ENCODE measurements at regions not wholly inside any gene's neighbourhood (a gene's known extent, or its start where the extent isn't known, plus 50 kb on each side); places are given as distances from the start of the nearest gene placed in this dataset.

DNA sequence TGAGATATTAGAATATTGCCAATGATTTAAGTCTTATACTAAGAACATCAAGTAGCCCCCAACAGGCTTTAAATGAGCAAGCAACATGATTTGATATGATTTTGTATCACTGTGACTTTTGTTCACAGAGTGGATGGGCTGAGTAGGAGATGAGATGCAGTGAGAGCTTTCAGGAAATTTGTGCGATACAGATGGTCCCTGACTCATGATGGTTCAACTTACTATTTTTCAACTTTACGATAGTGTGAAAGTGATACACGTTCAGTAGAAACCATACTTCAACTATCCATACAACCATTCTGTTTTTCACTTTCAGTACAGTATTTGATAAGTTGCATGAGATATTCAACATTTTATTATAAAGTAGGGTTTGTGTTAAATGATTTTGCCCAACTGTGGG lies 78.7 kb upstream of the NWD2 start:
- Histone ChIP-seq H3K27ac (no peak overlapping the region), H3K27me3 (no peaks in the 10 kb centered on the region), H3K9me3 (no peaks in the 10 kb centered on the region), H3K36me3 (no peaks in the 10 kb centered on the region), H3K4me3 (no peak overlapping the region), H3K4me1 (no peaks in the 10 kb centered on the region)
- TF ChIP-seq POLR2A (IDR thresholded peaks at IDR 0.05) (no peak), CTCF (IDR thresholded peaks at IDR 0.05) (no peak), POLR2AphosphoS5 (IDR thresholded peaks at IDR 0.05) (no peak), EP300 (IDR thresholded peaks at IDR 0.05) (no peak)
- intact Hi-C loops (cut with DNase I; ENCODE audit: low total_unique reads), result no loop called here
- DNase-seq, result no peak
- 72 to 96% (median 94%) methylated on average over 3 of the region's 3 CpGs for WGBS, 5 donors

- Histone ChIP-seq H3K27me3 (no peaks in the 10 kb centered on the region), H3K4me3 (no peak overlapping the region), H3K4me1 (no peaks in the 10 kb centered on the region), H3K27ac (no peak overlapping the region), H3K36me3 (no peaks in the 10 kb centered on the region), H3K9me3 (no peaks in the 10 kb centered on the region)
- TF ChIP-seq POLR2AphosphoS5 (IDR thresholded peaks at IDR 0.05), result no peak
- TF ChIP-seq POLR2A (IDR thresholded peaks at IDR 0.05), result no peak
- TF ChIP-seq CTCF (IDR thresholded peaks at IDR 0.05), result no peak
- no peak for TF ChIP-seq EP300 (IDR thresholded peaks at IDR 0.05)
- whole genome bisulfite sequencing, 5 donors, result 70 to 81% (median 75%) methylated on average over 5 of the region's 5 CpGs
- intact Hi-C loops (cut with DNase I; ENCODE audit: low total_unique reads), result no loop called here
- DNase-seq, result no peak
Measured at GRCh38 chr4:37169956-37170355, 74.6 kb upstream of the NWD2 start.

DNA sequence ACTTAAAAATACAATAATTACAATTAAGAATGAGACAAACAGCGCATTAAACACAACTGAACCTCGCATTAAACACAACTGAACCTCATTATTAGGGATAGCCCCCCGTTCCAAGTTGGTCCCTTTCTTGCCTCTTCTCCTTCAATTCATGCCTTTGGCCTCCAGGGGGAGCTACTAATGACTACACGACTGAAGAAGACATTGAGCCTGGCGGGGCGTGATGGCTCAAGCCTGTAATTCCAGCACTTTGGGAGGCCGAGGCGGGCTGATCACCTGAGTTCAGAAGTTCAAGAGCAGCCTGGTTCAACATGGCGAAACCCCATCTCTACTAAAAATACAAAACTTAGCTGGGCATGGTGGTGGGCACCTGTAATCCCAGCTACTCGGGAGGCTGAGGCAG lies 56.4 kb upstream of the NWD2 start:
- Histone ChIP-seq H3K4me1 (no peaks in the 10 kb centered on the region), H3K27ac (no peak overlapping the region), H3K36me3 (no peaks in the 10 kb centered on the region), H3K4me3 (no peak overlapping the region), H3K27me3 (no peaks in the 10 kb centered on the region), H3K9me3 (no peaks in the 10 kb centered on the region)
- intact Hi-C loops (cut with DNase I; ENCODE audit: low total_unique reads), result no loop called here
- 75 to 83% (median 79%) methylated on average over 10 of the region's 10 CpGs for WGBS, 5 donors
- TF ChIP-seq EP300 (IDR thresholded peaks at IDR 0.05) (no peak), POLR2A (IDR thresholded peaks at IDR 0.05) (no peak), CTCF (IDR thresholded peaks at IDR 0.05) (no peak)
- no peak for DNase-seq

All from stomach (tissue), 8 donors.